PFSK-1 (cell line): ENCODE measurements at regions not wholly inside any gene's neighbourhood (a gene's known extent, or its start where the extent isn't known, plus 50 kb on each side); places are given as distances from the start of the nearest gene placed in this dataset.

Source experiments
- FOXP2 ChIP-seq: optimal IDR thresholded peaks from 2 replicates; pipeline ENCODE3; 2011; ENCODE audit warnings: borderline replicate concordance, control low read depth, inconsistent platforms; ENCODE audit not compliant: insufficient read depth; ENCODE audit errors: extremely low read length, extremely low read depth
- POLR2AphosphoS5 ChIP-seq: IDR thresholded peaks from 2 replicates; pipeline ENCODE4 v1.6.1; 2012; ENCODE audit warnings: low read depth, mild to moderate bottlenecking, control low read depth, low read length, moderate library complexity
- SIN3A ChIP-seq: IDR thresholded peaks from 2 replicates; pipeline ENCODE4 v1.6.1; 2012; ENCODE audit warnings: mild to moderate bottlenecking, low read length, moderate library complexity, borderline replicate concordance; ENCODE audit not compliant: insufficient read depth

DNA sequence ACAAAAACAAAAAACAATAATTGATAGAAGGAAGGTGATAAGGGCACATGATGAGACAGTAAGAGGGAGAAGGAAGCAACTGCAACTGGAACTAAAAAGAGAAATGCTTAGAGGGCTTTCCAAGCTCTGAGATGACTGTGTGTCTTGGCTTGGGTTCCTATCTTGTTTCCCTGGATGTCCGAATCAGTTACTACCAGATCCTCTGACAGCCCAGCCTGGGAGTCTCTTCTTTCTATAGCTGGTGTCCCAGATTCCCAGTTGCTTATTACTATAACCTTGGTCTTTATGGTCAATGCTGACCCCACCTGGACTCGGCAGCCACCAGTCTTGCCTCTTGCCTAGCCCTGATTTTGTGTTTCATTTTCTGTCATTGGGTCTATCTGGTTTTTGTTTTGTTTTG, 116.4 kb downstream of the RFC3 start:
- TF ChIP-seq FOXP2 (no peak), SIN3A (no peak), POLR2AphosphoS5 (no peak)
